DMS153 (cell line): ENCODE measurements at regions not wholly inside any gene's neighbourhood (a gene's known extent, or its start where the extent isn't known, plus 50 kb on each side); places are given as distances from the start of the nearest gene placed in this dataset.

Experiments
- DNase-seq: peaks from one replicate; lab custom pipeline; 2025; lab: John Stamatoyannopoulos, UW

DNA sequence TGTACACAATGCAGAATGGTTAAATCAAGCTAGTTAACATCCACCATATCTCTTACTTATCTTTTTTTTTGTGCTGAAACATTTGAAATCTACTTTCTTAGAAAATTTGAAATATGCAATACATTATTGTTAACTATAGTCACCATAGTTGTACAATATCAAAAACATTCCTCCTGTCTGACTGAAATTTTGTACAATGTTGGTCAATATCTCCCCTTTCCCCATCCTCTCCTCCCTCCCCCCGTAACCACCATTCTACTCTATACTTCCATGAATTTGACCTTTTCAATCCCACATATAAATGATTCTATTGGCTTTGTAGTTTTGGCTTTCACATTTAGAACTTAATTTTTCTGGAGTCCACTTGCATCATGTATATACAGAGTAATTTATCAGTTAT, 63.5 kb upstream of the DCD start:
- no peak for DNase-seq

DNA sequence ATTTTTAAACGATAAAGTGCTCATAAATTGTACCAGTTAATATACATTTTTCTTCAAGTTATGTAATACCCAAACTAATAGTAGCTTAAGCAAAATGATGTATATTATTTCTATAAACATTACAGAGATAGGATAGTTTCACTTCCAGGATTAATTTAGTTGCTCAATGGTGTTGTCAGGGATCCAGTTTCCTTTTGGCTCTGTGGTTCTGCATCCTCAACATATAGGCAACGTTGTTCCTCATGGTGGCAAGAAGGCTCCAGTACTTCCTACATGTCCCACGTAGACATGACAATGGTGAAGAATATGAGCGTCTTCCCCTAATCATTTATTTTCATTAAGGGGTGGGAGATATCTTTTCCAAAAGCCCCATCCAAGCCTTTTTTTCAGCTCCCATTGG, 60.7 kb upstream of the DCD start:
- no peak for DNase-seq

DNA sequence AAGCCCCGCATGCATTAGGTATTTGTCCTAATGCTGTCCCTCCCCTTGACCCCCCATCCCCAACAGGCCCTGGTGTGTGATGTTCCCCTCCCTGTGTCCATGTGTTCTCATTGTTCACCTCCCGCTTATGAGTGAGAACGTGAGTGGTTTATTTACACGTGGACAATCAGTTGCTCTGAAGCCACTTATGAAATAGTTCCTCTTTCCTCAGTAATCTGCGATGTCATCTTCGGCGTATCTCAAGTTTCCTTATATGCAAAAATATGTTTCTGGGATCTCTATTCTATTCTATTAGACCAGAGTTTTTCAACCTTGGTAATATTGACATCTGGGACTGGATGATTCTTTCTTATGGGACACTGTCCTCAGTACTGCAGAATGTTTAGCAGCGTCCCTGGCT, 56.0 kb upstream of the DCD start:
- no peak for DNase-seq

DNA sequence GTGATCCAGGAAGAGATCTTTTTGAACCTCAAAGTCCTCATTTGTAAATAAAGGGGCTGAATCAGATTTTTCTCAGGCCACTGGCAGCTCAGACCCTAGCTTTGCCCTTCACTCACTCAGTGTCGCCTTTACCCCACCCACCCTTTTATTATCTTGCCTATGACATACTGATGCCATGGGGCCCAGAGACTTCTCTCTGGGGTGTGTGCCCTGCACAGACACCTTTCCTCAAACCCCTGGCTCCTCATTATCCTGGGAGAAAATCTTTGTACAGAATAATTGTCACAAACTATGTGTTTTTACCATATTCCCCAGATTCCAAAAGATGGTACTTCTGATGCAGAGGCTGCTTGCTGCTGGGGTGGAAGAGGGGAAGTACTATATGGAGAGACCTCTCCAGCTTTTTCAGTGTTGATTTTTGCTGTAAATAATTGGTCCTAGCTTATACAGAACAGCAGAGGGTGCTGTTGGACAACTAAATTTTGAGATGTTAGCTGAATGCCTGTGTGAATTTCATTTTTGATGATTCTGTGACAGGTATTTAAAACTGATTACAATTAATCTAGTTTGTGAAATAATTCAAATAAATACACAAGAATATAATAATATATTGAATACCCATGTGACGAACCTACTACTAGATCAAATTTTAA, 53.9 kb upstream of the DCD start:
- peak; percentile 37 for DNase-seq

DNA sequence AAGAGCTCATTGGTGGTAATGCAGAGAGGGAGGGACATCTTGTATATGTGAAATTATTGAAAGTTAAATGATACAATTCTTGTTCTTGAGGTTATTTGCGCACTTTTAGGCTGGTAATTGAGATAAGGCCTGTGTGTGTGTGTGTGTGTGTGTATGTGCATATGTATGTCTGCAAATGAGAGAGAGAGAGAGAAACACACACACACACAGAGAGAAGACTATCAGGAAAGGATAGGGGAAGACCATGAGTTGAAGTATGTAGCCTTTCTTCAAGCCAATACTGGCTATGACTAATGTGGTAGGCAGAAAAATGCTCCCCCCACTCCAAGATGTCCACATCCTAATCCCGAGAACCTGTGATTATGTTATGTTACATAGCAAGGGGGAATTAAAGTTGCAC, 52.7 kb upstream of the DCD start:
- no peak for DNase-seq

DNA sequence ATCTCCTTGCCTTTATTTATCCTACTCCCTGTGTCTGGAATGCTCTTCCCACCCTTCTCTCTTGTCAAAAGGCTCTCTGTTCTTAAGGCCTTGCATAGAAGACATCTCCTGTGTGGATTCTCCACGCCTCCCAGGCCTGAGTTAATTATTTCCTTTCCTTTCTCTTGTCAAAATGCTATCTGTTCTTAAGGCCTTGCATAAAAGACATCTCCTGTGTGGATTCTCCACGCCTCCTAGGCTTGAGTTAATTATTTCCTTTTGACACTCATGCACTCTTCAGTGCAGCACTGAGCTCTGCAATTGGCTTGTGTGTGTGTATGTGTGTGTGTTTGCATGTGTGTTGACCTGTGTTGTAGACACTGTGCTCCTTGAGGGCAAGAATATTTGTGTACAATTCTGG, 52.1 kb upstream of the DCD start:
- DNase-seq: no peak
